GM12891 (cell line): ENCODE measurements at regions not wholly inside any gene's neighbourhood (a gene's known extent, or its start where the extent isn't known, plus 50 kb on each side); places are given as distances from the start of the nearest gene placed in this dataset.

Experiments used
- PAX5 ChIP-seq: IDR thresholded peaks from 2 replicates; pipeline ENCODE4 v1.6.1; 2011; ENCODE audit warnings: low read length, moderate library complexity, mild to moderate bottlenecking; ENCODE audit not compliant: insufficient read depth, severe bottlenecking
- POLR2A ChIP-seq: IDR thresholded peaks from 2 replicates; pipeline ENCODE4 v1.6.1; 2011; ENCODE audit warnings: low read depth, low read length, control low read depth
- POLR2AphosphoS5 ChIP-seq: IDR thresholded peaks from 2 replicates; pipeline ENCODE4 v1.6.1; 2011; ENCODE audit warnings: low read depth, low read length, control low read depth
- POU2F2 ChIP-seq: IDR thresholded peaks from 2 replicates; pipeline ENCODE4 v1.6.1; 2011; ENCODE audit warnings: low read depth, mild to moderate bottlenecking, control low read depth, low read length, moderate library complexity
- SPI1 ChIP-seq: IDR thresholded peaks from 2 replicates; pipeline ENCODE4 v1.6.1; 2011; ENCODE audit warnings: low read depth, low read length, control low read depth
- TAF1 ChIP-seq: IDR thresholded peaks from 2 replicates; pipeline ENCODE4 v1.6.1; 2011; ENCODE audit warnings: low read depth, low read length, control low read depth

DNA sequence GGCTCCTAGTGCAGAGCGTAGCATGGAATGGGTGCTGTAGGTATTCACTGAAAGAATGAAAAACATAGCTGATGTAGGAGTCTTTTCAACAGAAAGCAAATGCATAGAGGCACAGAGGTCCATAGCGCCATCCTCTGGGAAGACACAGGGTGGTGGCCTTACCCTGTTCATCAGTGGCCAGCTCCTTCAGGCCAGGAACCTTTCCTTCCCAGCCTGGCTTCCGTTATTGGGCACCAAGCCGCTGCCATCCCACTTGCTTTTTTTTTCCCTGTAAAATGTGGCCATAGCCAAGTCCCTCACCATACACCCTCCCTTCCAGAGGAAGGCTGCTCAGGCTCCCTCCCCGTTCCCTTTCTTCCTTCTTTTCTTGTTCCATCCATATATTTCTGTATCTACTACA, 118.1 kb downstream of the ZNF621 start:
- TF ChIP-seq POLR2AphosphoS5 (no peak), POLR2A (no peak), TAF1 (no peak), SPI1 (no peak), PAX5 (no peak), POU2F2 (no peak)
